Mucosa of rectum (tissue), 2 donors: ENCODE measurements at regions not wholly inside any gene's neighbourhood (a gene's known extent, or its start where the extent isn't known, plus 50 kb on each side); places are given as distances from the start of the nearest gene placed in this dataset.
"Not testable (repeated sequence)": the region's sequence is repeated elsewhere in the genome, so short reads cannot be mapped to it uniquely, and the experiment has no call there.

Source experiments
- H3K27ac ChIP-seq, 2 donors: one replicate each; pipeline ENCODE4 v1.7.0; 2013; ENCODE audit warnings: inconsistent platforms in 2 of 2, low read depth in 2 of 2, low read length in 2 of 2
- H3K27me3 ChIP-seq, 2 donors: one replicate each; pipeline ENCODE4 v1.7.0; 2013; ENCODE audit warnings: low read length in 2 of 2; ENCODE audit not compliant: control insufficient read depth in 2 of 2, insufficient read depth in 2 of 2
- H3K36me3 ChIP-seq, 2 donors: one replicate each; pipeline ENCODE4 v1.7.0; 2013; ENCODE audit warnings: low read length in 2 of 2; ENCODE audit not compliant: control insufficient read depth in 2 of 2, insufficient read depth in 2 of 2
- H3K4me1 ChIP-seq, 2 donors: one replicate each; pipeline ENCODE4 v1.7.0; 2013; ENCODE audit warnings: low read length in 2 of 2, mild to moderate bottlenecking in 1 of 2; ENCODE audit not compliant: control insufficient read depth in 2 of 2, insufficient read depth in 2 of 2
- H3K4me3 ChIP-seq, 2 donors: one replicate each; pipeline ENCODE4 v1.7.0; 2013; ENCODE audit warnings: low read length in 2 of 2
- H3K9ac ChIP-seq, 2 donors: one replicate each; pipeline ENCODE4 v1.7.0; 2013; ENCODE audit warnings: low read length in 2 of 2, low read depth in 1 of 2, mild to moderate bottlenecking in 1 of 2
- H3K9me3 ChIP-seq, 2 donors: one replicate each; pipeline ENCODE4 v1.7.0; 2013; ENCODE audit warnings: low read length in 2 of 2; ENCODE audit not compliant: control insufficient read depth in 2 of 2
- donor health status: healthy.
- donor health status: Normal muscosa, but diverticular disease.

DNA sequence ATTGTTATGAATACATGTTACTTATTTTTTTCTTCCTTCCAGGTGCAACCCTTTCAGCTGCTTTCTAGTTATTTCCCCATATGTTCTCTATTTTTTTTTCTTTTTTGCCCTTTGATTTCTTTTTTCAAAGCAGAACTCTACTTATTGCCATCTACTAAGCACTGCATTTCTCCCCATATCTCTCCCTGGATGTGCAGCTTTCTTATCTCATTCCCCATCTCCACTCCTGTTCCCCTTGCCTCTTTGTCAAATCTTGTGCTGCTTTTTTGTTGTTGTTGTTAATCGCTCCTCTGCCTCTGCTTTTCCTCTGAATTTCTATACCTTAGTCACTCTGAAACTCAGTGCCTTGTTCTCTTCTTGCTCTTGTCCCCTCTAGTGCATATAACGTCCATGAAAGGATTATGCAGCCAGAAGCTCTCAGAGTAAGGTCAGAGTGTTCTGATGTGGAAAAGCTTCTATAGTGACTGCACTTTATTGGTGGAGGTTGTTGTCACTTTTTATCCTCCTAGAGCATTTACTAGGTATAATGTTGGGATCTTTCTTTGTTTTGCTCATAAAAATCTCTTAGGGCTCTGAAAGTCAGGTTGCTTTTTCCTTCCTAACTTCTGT lies 51.1 kb upstream of the JADE1 start:
- Histone ChIP-seq H3K9me3 (no peaks in the 10 kb centered on the region), H3K4me1 (no peaks in the 10 kb centered on the region), H3K27me3 (no peaks in the 10 kb centered on the region), H3K4me3 (no peak overlapping the region), H3K36me3 (no peaks in the 10 kb centered on the region), H3K9ac (no peak overlapping the region), H3K27ac (no peak overlapping the region)

DNA sequence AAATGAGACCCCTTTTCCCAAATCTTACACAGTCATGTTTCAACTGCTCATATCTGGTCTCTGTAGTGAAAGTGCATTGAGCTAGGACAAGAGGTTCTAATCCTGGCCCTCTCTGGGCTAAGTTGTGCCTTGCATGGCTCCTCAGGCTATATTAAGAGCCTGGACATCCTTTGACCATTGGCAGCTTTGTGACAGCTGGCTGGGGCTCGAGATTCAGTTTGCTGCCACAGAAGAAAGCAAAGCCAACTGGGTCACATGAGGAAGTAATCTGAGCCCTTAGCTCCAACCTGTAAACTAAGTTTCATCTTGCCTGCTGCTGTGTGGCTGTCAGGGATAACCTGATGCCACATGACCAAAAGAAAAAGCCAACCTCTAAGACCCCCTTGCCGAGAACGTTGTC lies 51.8 kb upstream of the JADE1 start:
- Histone ChIP-seq H3K27me3 (no peaks in the 10 kb centered on the region), H3K4me1 (no peaks in the 10 kb centered on the region), H3K36me3 (no peaks in the 10 kb centered on the region), H3K4me3 (no peak overlapping the region), H3K27ac (no peak overlapping the region), H3K9ac (no peak overlapping the region), H3K9me3 (no peaks in the 10 kb centered on the region)

DNA sequence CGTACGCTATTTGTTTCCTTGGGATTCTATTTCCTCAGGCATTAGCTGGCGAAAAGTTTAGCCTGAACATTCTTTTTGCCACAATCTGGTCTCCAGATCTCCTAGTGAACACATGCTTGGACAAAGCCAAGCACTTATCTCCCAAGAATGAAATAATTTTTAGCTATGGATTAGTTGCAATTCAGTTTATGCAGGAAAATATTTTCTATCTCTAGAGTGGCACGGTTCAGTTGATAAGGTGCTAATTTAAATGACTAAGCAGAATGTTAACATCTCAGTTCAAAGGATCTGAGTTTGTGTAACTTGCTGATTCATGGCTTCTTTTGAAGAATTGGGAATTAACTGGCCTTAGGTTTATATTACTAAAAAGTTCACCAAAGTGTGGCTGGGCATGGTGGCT lies 58.1 kb upstream of the JADE1 start:
- H3K27ac ChIP-seq = no peak overlapping the region
- no peaks in the 10 kb centered on the region for H3K36me3 ChIP-seq
- H3K4me3 ChIP-seq = no peak overlapping the region
- no peak overlapping the region for H3K9ac ChIP-seq
- H3K4me1 ChIP-seq = no peaks in the 10 kb centered on the region
- H3K9me3 ChIP-seq = no peaks in the 10 kb centered on the region
- no peaks in the 10 kb centered on the region for H3K27me3 ChIP-seq

- H3K9ac ChIP-seq, H3K27ac ChIP-seq, H3K4me1 ChIP-seq, H3K9me3 ChIP-seq, H3K36me3 ChIP-seq, H3K27me3 ChIP-seq, H3K4me3 ChIP-seq: not testable (repeated sequence)
These were observed 67.8 kb upstream of the JADE1 start for GRCh38 chr4:128741748-128742147.

GRCh38 chr4:128737098-128737513 lies 72.4 kb upstream of the JADE1 start:
- no peaks in the 10 kb centered on the region for H3K27me3 ChIP-seq
- no peak overlapping the region for H3K4me3 ChIP-seq
- H3K27ac ChIP-seq = no peak overlapping the region
- H3K9ac ChIP-seq = no peak overlapping the region
- no peaks in the 10 kb centered on the region for H3K9me3 ChIP-seq
- H3K36me3 ChIP-seq = no peaks in the 10 kb centered on the region
- no peaks in the 10 kb centered on the region for H3K4me1 ChIP-seq

DNA sequence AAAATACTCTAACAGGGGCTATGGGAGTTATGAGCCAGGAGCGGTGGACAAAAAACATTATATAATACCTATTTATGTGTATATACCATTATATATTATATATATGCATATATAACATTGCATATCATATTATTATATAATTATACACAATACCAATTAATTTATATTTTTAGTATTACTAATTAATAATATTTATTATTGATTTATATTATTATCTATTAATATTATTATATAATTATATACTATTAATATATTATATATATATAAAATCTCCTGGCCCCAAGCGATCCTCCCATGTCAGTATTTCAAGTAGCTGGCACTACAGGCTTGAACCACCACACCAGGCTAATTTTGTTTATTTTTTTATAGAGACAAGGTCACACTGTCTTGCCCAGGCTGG lies 73.8 kb upstream of the JADE1 start:
- no peaks in the 10 kb centered on the region for H3K9me3 ChIP-seq
- H3K9ac ChIP-seq = no peak overlapping the region
- H3K27ac ChIP-seq = no peak overlapping the region
- no peaks in the 10 kb centered on the region for H3K4me1 ChIP-seq
- no peaks in the 10 kb centered on the region for H3K36me3 ChIP-seq
- no peak overlapping the region for H3K4me3 ChIP-seq
- H3K27me3 ChIP-seq = no peaks in the 10 kb centered on the region

- Histone ChIP-seq H3K4me3 (no peak overlapping the region), H3K27me3 (no peaks in the 10 kb centered on the region), H3K9me3 (no peaks in the 10 kb centered on the region), H3K36me3 (no peaks in the 10 kb centered on the region), H3K27ac (no peak overlapping the region), H3K4me1 (no peaks in the 10 kb centered on the region), H3K9ac (no peak overlapping the region)
These were observed 81.3 kb upstream of the JADE1 start for GRCh38 chr4:128728190-128728589.

DNA sequence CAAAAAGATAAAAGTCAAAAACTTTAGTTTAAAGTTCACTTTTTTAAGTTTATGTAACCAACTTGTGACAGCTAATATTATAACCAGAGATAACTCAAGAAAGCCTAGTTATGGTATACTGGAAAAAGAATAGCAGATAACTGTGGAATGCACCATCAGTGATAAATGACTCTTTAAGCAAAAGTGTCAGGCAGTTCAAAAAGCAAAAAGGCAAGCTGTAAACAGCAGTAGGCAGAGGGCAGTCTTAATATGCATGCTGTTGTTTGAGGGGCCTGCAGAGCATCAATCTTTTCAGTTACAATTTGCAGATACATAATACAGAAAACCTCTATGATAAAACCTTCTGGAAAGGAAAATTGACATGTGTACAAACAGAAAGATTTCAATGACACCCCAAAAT lies 81.8 kb upstream of the JADE1 start:
- H3K4me3 ChIP-seq = no peak overlapping the region
- no peak overlapping the region for H3K27ac ChIP-seq
- H3K4me1 ChIP-seq = no peaks in the 10 kb centered on the region
- H3K36me3 ChIP-seq = no peaks in the 10 kb centered on the region
- H3K9ac ChIP-seq = no peak overlapping the region
- H3K27me3 ChIP-seq = no peaks in the 10 kb centered on the region
- no peaks in the 10 kb centered on the region for H3K9me3 ChIP-seq

DNA sequence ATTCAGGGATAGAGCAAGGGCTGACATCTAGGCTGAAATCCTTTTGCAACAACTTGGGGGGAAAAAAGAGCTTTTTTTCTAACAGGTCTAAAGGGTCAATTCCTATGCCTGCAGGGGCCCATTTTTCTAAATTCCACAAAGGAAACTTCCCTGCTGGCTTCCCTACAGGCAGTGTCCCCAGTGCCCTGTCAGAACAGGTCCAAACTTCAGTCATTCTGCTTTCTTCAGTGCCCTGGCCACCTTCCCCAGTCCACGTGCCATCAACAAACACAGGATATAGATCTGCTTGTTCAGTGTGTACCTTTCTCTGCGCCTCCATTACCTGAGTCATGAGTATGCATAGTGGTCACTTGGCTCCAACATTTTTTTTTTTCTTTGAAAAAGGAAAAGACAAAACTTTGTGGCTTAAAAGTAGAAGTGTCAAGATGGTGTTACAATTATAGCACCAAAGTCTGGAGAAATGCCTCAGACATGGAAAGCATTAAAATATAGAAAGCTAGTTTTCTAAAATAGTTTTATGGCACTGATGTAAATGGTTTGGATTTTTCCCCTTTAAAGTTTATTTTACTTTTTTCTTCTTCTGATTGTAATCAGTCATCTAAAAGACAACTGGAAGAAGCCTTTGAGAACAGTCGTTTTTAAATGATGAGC lies 84.0 kb upstream of the JADE1 start:
- Histone ChIP-seq H3K27ac (no peak overlapping the region), H3K9me3 (no peaks in the 10 kb centered on the region), H3K4me1 (no peaks in the 10 kb centered on the region), H3K27me3 (no peaks in the 10 kb centered on the region), H3K4me3 (no peak overlapping the region), H3K36me3 (no peaks in the 10 kb centered on the region), H3K9ac (no peak overlapping the region)

DNA sequence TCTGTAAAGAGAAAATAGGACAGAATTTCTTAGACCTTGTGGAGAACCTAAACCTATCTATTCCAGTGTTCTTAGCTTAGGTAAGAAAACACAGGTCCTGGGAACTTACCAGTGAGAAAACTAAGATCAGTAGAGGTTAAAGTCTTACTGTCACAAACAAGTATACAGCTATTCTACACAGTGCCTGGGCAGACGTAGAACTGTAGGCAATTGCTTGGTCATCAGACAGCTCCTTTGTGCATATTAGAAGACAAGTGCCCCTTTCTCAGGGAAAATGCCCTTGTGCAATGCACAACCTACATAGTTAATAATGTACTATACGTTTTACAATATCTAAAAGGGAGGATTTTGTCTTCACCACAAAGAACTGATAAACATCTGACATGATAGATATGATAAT lies 86.6 kb upstream of the JADE1 start:
- H3K9me3 ChIP-seq = no peaks in the 10 kb centered on the region
- H3K4me1 ChIP-seq = no peaks in the 10 kb centered on the region
- H3K36me3 ChIP-seq = no peaks in the 10 kb centered on the region
- no peaks in the 10 kb centered on the region for H3K27me3 ChIP-seq
- no peak overlapping the region for H3K9ac ChIP-seq
- H3K4me3 ChIP-seq = no peak overlapping the region
- no peak overlapping the region for H3K27ac ChIP-seq
